A673 (cell line): ENCODE measurements at regions not wholly inside any gene's neighbourhood (a gene's known extent, or its start where the extent isn't known, plus 50 kb on each side); places are given as distances from the start of the nearest gene placed in this dataset.

Experiments used
- BruUV-seq: library from RNA; stranded (reverse); fragments of 400-500 nt; replicated peaks from 2 replicates; lab custom pipeline; 2021; lab: Mats Ljungman, UMichigan
- CTCF ChIA-PET: fragments of 300-600 bp; sonication (Branson Sonifier 250); formaldehyde crosslinking; loops from one replicate; lab custom pipeline; 2022; ENCODE audit warnings: antibody characterized with exemption; lab: Charles Lee
- POLR2A ChIA-PET: fragments of 300-600 bp; sonication (Branson Sonifier 250); formaldehyde crosslinking; loops from one replicate; lab custom pipeline; 2022; ENCODE audit warnings: antibody characterized with exemption; ENCODE audit not compliant: low non-redundant PET; lab: Charles Lee
- DNase-seq: peaks from one replicate; pipeline ENCODE4 v3.0.0-alpha.2; 2015; ENCODE audit warnings: low spot score
- H3K27ac ChIP-seq: fragments of 200-600 bp; sonication (generic); 2 replicates; pipeline ENCODE4 v1.5.1; 2016; ENCODE audit warnings: mixed run types, low read depth, mild to moderate bottlenecking, mixed read lengths, antibody characterized with exemption, low read length; ENCODE audit not compliant: poor library complexity, severe bottlenecking
- H3K27me3 ChIP-seq: fragments of 200-600 bp; sonication (generic); replicated peaks from 2 replicates; pipeline ENCODE4 v1.6.1; 2017; ENCODE audit warnings: mixed run types, low read depth, mild to moderate bottlenecking, mixed read lengths, antibody characterized with exemption, low read length; ENCODE audit not compliant: insufficient read depth, poor library complexity
- H3K36me3 ChIP-seq: fragments of 200-600 bp; sonication (generic); 2 replicates; pipeline ENCODE4 v1.6.1; 2016; ENCODE audit warnings: mixed run types, mild to moderate bottlenecking, mixed read lengths, antibody characterized with exemption, low read length; ENCODE audit not compliant: insufficient read depth, poor library complexity, severe bottlenecking
- H3K4me1 ChIP-seq: fragments of 200-600 bp; sonication (generic); 2 replicates; pipeline ENCODE4 v1.6.1; 2017; ENCODE audit warnings: mixed run types, mild to moderate bottlenecking, mixed read lengths, antibody characterized with exemption, low read length; ENCODE audit not compliant: insufficient read depth, poor library complexity, severe bottlenecking
- H3K4me3 ChIP-seq: fragments of 200-600 bp; sonication (generic); 2 replicates; pipeline ENCODE4 v1.5.1; 2016; ENCODE audit warnings: low read depth, mixed run types, mild to moderate bottlenecking, mixed read lengths, low read length; ENCODE audit not compliant: poor library complexity, severe bottlenecking
- H3K9me3 ChIP-seq: fragments of 200-600 bp; sonication (generic); 2 replicates; pipeline ENCODE4 v1.6.1; 2016; ENCODE audit warnings: mixed run types, low read depth, mild to moderate bottlenecking, mixed read lengths, antibody characterized with exemption, low read length; ENCODE audit not compliant: poor library complexity, severe bottlenecking
- CTCF ChIP-seq: fragments of 300-800, 200-600 bp; sonication (generic); conservative IDR thresholded peaks from 2 replicates; pipeline ENCODE4 v1.5.1; 2017; ENCODE audit warnings: low read depth, mild to moderate bottlenecking, antibody characterized with exemption, low read length, moderate library complexity, mixed read lengths
- EZH2 ChIP-seq: fragments of 200-600 bp; sonication (generic); IDR thresholded peaks from 2 replicates; pipeline ENCODE4 v1.6.1; 2017; ENCODE audit warnings: borderline replicate concordance, low read depth, mild to moderate bottlenecking, mixed read lengths, antibody characterized with exemption, low read length; ENCODE audit not compliant: poor library complexity, severe bottlenecking
- intact Hi-C: fragments of 100-400 bp; cut with micrococcal nuclease; formaldehyde crosslinking; loops from one replicate; pipeline ENCODE4 v1.10.0; 2022; ENCODE audit not compliant: unreplicated experiment

GRCh38 chr14:65200454-65200853, 98.1 kb upstream of the MAX start:
- ChIA-PET POLR2A (no interaction called here), CTCF (no interaction called here)
- H3K36me3 ChIP-seq = no peaks in the 10 kb centered on the region
- BruUV-seq = no TSS peak
- no peaks in the 10 kb centered on the region for H3K27me3 ChIP-seq
- intact Hi-C loops = no loop called here
- no peak overlapping the region for H3K27ac ChIP-seq
- DNase-seq = no peak
- H3K4me1 ChIP-seq = no peaks in the 10 kb centered on the region
- no peak overlapping the region for H3K4me3 ChIP-seq
- no peaks in the 10 kb centered on the region for H3K9me3 ChIP-seq
- TF ChIP-seq CTCF (no peak), EZH2 (no peak)

GRCh38 chr14:65203574-65203973, 101.3 kb upstream of the MAX start:
- H3K4me1 ChIP-seq = no peaks in the 10 kb centered on the region
- POLR2A ChIA-PET = no interaction called here
- no peaks in the 10 kb centered on the region for H3K27me3 ChIP-seq
- H3K4me3 ChIP-seq = no peak overlapping the region
- no peak overlapping the region for H3K27ac ChIP-seq
- intact Hi-C loops = no loop called here
- H3K9me3 ChIP-seq = no peaks in the 10 kb centered on the region
- no peak for TF ChIP-seq CTCF
- no peak for TF ChIP-seq EZH2
- CTCF ChIA-PET = no interaction called here
- H3K36me3 ChIP-seq = no peaks in the 10 kb centered on the region
- no peak for DNase-seq
- no TSS peak for BruUV-seq

- Histone ChIP-seq H3K27ac (no peak overlapping the region), H3K36me3 (no peaks in the 10 kb centered on the region), H3K27me3 (no peaks in the 10 kb centered on the region), H3K4me1 (no peaks in the 10 kb centered on the region), H3K4me3 (no peak overlapping the region), H3K9me3 (no peaks in the 10 kb centered on the region)
- DNase-seq = no peak
- ChIA-PET CTCF (no interaction called here), POLR2A (no interaction called here)
- BruUV-seq = no TSS peak
- intact Hi-C loops = no loop called here
- no peak for TF ChIP-seq CTCF
- no peak for TF ChIP-seq EZH2
Measured at GRCh38 chr14:65204056-65204455, 101.7 kb upstream of the MAX start.
